CD4-positive, alpha-beta T cell (primary cell): ENCODE measurements at regions not wholly inside any gene's neighbourhood (a gene's known extent, or its start where the extent isn't known, plus 50 kb on each side); places are given as distances from the start of the nearest gene placed in this dataset.

Source experiments
- ATAC-seq: fragments of 200-7000 bp; cut with Tn5 transposase; one replicate; pipeline ENCODE4 v1.10.0; 2022; ENCODE audit warnings: mild to moderate bottlenecking; ENCODE audit not compliant: poor library complexity
- CTCF ChIA-PET: fragments of 350-600 bp; sonication (Branson Sonifier 250); formaldehyde crosslinking; loops from one replicate; lab custom pipeline; 2021; ENCODE audit warnings: antibody characterized with exemption, inconsistent platforms; lab: Charles Lee
- POLR2A ChIA-PET: fragments of 350-600 bp; sonication (Branson Sonifier 250); formaldehyde crosslinking; loops from one replicate; lab custom pipeline; 2021; ENCODE audit warnings: antibody characterized with exemption, inconsistent platforms; lab: Charles Lee
- DNase-seq, 14 experiments: peaks; one replicate each; pipeline ENCODE4 v3.0.0-alpha.2; 2013 to 2020; ENCODE audit warnings: mixed read lengths in 2 of 14
- H3K27ac ChIP-seq, 2 donors: one replicate each; pipeline versions ENCODE4 v1.5.1 to v1.7.0; 2013; ENCODE audit warnings: low read length in 2 of 2, low read depth in 1 of 2, mild to moderate bottlenecking in 1 of 2
- H3K27me3 ChIP-seq, 2 experiments: 1 replicate in 1 of 2; 2 replicates in 1 of 2; pipeline versions ENCODE4 v1.6.1 to v1.7.0; 2013; ENCODE audit warnings: low read length in 2 of 2, control low read depth in 1 of 2, mild to moderate bottlenecking in 1 of 2, moderate library complexity in 1 of 2; ENCODE audit not compliant: insufficient read depth in 2 of 2, control insufficient read depth in 1 of 2
- H3K36me3 ChIP-seq: one replicate; pipeline ENCODE4 v1.6.1; 2013; ENCODE audit warnings: low read length, control low read depth; ENCODE audit not compliant: insufficient read depth
- H3K4me1 ChIP-seq: one replicate; pipeline ENCODE4 v1.6.1; 2013; ENCODE audit warnings: low read length, control low read depth; ENCODE audit not compliant: insufficient read depth
- H3K4me3 ChIP-seq: one replicate; pipeline ENCODE4 v1.5.1; 2013; ENCODE audit warnings: mild to moderate bottlenecking, low read length, moderate library complexity
- H3K9me3 ChIP-seq, 2 experiments: 1 replicate in 1 of 2; 2 replicates in 1 of 2; pipeline versions ENCODE4 v1.6.1 to v1.7.0; 2013; ENCODE audit warnings: low read length in 2 of 2, mild to moderate bottlenecking in 2 of 2, control low read depth in 1 of 2, moderate library complexity in 1 of 2; ENCODE audit not compliant: control insufficient read depth in 1 of 2, insufficient read depth in 1 of 2
- H3K27ac Mint-ChIP-seq: one replicate; pipeline ENCODE4 v1.8.0; 2020; ENCODE audit warnings: mixed read lengths
- H3K27me3 Mint-ChIP-seq: one replicate; pipeline ENCODE4 v1.8.0; 2021; ENCODE audit warnings: mixed read lengths
- H3K36me3 Mint-ChIP-seq: one replicate; pipeline ENCODE4 v1.8.0; 2021; ENCODE audit warnings: low read depth, mixed read lengths
- H3K4me1 Mint-ChIP-seq: one replicate; pipeline ENCODE4 v1.8.0; 2021; ENCODE audit warnings: low read depth, mixed read lengths
- H3K4me3 Mint-ChIP-seq: one replicate; pipeline ENCODE4 v1.8.0; 2020; ENCODE audit warnings: mild to moderate bottlenecking, mixed read lengths
- H3K9me3 Mint-ChIP-seq: one replicate; pipeline ENCODE4 v1.8.0; 2020; ENCODE audit warnings: mixed read lengths
- CTCF ChIP-seq: fragments of 200-600 bp; IDR thresholded peaks from one replicate; pipeline ENCODE4 v1.8.0; 2022; ENCODE audit warnings: antibody characterized with exemption, mild to moderate bottlenecking
- intact Hi-C, 2 experiments: fragments of 100-400 bp; cut with DNase I in 1 of 2; cut with micrococcal nuclease in 1 of 2; formaldehyde crosslinking; loops; one replicate each; pipeline versions ENCODE4 v1.15.1 to v1.9.0; 2023 to 2025; cut with DNase I, micrococcal nuclease

- H3K36me3 ChIP-seq: no peaks in the 10 kb centered on the region
- H3K27me3 Mint-ChIP-seq: no peaks in the 10 kb centered on the region
- peaks cover 0 to 6% of the 10 kb centered on the region in 2 experiments for H3K27me3 ChIP-seq
- no peak overlapping the region for H3K4me3 ChIP-seq
- intact Hi-C loops: no loop called here
- CTCF ChIA-PET: no interaction called here
- H3K9me3 ChIP-seq: peaks cover 3 to 7% of the 10 kb centered on the region in 2 experiments
- H3K27ac Mint-ChIP-seq: no peak overlapping the region
- no peak overlapping the region for H3K4me3 Mint-ChIP-seq
- no peak overlapping the region for H3K27ac ChIP-seq
- no peaks in the 10 kb centered on the region for H3K4me1 Mint-ChIP-seq
- TF ChIP-seq CTCF: no peak
- no peaks in the 10 kb centered on the region for H3K36me3 Mint-ChIP-seq
- POLR2A ChIA-PET: no interaction called here
- peaks cover 3% of the 10 kb centered on the region for H3K9me3 Mint-ChIP-seq
- no peak for ATAC-seq
- H3K4me1 ChIP-seq: no peaks in the 10 kb centered on the region
- no peak for DNase-seq
Observed at GRCh38 chr13:44206434-44206833, 167.2 kb upstream of the SERP2 start.

- no peaks in the 10 kb centered on the region for H3K36me3 ChIP-seq
- ChIA-PET CTCF (no interaction called here), POLR2A (no interaction called here)
- no peaks in the 10 kb centered on the region for H3K4me1 ChIP-seq
- H3K27ac ChIP-seq: no peak overlapping the region
- no peak overlapping the region for H3K4me3 ChIP-seq
- Mint-ChIP-seq H3K4me1 (no peaks in the 10 kb centered on the region), H3K27me3 (no peaks in the 10 kb centered on the region), H3K9me3 (peaks cover 3% of the 10 kb centered on the region), H3K4me3 (no peak overlapping the region), H3K27ac (no peak overlapping the region), H3K36me3 (no peaks in the 10 kb centered on the region)
- H3K27me3 ChIP-seq: peaks cover 0 to 6% of the 10 kb centered on the region in 2 experiments
- no peak for ATAC-seq
- DNase-seq: no peak
- H3K9me3 ChIP-seq: peaks cover 3 to 7% of the 10 kb centered on the region in 2 experiments
- no peak for TF ChIP-seq CTCF
- intact Hi-C loops: no loop called here
Observed at GRCh38 chr13:44207476-44207875, 166.1 kb upstream of the SERP2 start.

- H3K4me3 ChIP-seq: no peak overlapping the region
- ATAC-seq (no peak), DNase-seq (no peak)
- H3K27me3 Mint-ChIP-seq: no peaks in the 10 kb centered on the region
- no peaks in the 10 kb centered on the region for H3K4me1 Mint-ChIP-seq
- no peak overlapping the region for H3K27ac Mint-ChIP-seq
- no peak for TF ChIP-seq CTCF
- POLR2A ChIA-PET: no interaction called here
- H3K4me3 Mint-ChIP-seq: no peak overlapping the region
- no peaks in the 10 kb centered on the region for H3K36me3 ChIP-seq
- peaks cover 3 to 7% of the 10 kb centered on the region in 2 experiments for H3K9me3 ChIP-seq
- H3K27ac ChIP-seq: no peak overlapping the region
- CTCF ChIA-PET: no interaction called here
- no peaks in the 10 kb centered on the region for H3K36me3 Mint-ChIP-seq
- no peaks in the 10 kb centered on the region for H3K4me1 ChIP-seq
- H3K9me3 Mint-ChIP-seq: peaks cover 3% of the 10 kb centered on the region
- peaks cover 0 to 6% of the 10 kb centered on the region in 2 experiments for H3K27me3 ChIP-seq
- intact Hi-C loops: no loop called here
Observed at GRCh38 chr13:44210525-44210924, 163.1 kb upstream of the SERP2 start.
